DMS114 treated with DMSO at 0.1 percent for 48 hours (cell line): ENCODE measurements at regions not wholly inside any gene's neighbourhood (a gene's known extent, or its start where the extent isn't known, plus 50 kb on each side); places are given as distances from the start of the nearest gene placed in this dataset.
"Not testable (repeated sequence)": the region's sequence is repeated elsewhere in the genome, so short reads cannot be mapped to it uniquely, and the experiment has no call there.

Experiments
- DNase-seq: peaks from one replicate; lab custom pipeline; 2025; ENCODE audit not compliant: unreplicated experiment; lab: John Stamatoyannopoulos, UW

GRCh38 chr6:144746902-144747469 lies 461.9 kb downstream of the UTRN start:
- no peak for DNase-seq

GRCh38 chr6:144749263-144749662 lies 464.1 kb downstream of the UTRN start:
- no peak for DNase-seq

DNA sequence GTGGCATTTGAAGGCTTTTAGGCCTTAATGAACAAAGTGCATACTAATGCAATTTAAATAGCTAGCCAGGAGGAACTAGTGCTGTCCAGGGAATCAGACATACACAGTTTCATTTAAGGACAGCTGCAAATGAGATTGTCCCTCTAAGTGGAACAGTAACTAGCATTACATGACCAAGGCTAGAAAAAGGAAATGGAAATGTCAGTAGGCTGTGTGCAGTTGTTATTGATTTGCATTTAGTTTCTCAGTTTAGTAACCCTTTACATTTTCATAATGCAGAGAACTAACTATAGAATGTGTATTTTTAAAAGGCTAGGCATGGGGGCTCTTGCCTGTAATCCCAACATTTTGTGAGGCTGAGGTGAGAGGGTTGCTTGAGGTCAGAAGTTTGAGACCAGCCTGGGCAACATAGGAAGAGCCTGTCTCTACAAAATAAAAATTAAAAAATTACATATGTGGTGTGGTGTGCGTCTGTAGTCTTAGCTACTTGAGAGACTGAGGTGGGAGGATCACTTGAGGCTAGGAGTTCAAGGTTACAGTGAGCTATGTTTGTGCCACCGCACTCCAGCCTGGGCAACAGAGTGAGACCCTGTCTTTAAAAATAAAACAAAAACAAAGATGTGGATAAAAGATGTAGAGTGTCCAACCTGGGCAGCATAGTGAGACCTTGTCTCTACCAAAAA lies 468.0 kb downstream of the UTRN start:
- no peak for DNase-seq

DNA sequence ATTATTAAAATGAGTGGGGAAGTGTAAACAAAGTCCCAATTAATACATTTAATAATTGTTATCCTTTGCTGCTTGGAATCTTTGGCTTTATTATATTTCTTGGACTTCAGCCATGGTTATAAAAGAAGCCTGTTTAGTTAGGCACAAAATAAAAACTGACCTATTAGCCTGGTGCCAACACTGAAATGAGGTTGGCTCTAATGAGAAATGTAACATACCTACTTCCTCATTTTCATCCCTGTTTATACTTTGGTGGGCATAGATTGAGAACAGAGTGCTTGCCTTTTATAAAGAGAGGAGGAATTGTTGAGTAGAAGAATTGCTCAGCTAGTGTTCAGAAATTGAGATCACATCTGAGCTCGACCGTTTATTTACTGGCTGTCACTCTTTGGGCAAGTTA lies 471.3 kb downstream of the UTRN start:
- no peak for DNase-seq

DNA sequence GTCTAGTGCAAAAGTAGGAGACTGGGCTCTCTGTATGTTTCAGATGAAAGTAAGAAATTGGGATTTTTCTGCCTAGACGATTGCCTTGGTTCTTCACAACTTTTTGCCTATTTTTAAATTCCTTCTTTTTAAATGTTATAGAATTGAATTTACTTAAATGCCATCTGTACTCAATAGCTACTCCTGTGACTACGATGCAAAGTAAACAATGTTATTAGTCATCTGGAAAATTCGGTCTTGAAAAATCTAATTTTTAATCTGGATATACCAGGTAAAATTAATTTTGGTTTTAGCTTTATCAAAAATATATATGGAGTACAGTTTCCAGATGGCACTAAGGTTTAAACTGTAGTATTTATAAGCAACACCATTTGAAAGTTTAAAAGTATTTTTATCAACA lies 472.2 kb downstream of the UTRN start:
- DNase-seq = no peak

GRCh38 chr6:144757730-144758129 lies 472.6 kb downstream of the UTRN start:
- no peak for DNase-seq

DNA sequence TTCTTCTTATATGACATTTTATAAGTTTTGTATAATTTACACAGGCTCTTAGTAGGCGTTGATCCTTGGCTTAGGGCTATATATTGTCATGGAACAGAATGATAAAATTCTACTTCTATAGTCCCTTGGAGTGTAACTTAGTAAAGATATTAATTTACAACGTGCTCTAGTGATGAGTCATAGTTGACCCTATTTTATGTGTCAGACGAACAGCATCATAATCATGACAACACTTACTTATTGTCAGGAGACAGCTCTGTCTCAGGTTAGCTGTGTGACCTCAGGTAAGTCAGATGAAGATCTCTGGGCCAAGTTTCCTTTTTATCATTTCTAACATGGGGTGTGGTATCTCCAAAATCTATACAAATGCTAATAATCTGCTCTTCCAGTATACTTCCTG lies 473.5 kb downstream of the UTRN start:
- DNase-seq = no peak

GRCh38 chr6:144762469-144762868 lies 477.3 kb downstream of the UTRN start:
- no peak for DNase-seq

DNA sequence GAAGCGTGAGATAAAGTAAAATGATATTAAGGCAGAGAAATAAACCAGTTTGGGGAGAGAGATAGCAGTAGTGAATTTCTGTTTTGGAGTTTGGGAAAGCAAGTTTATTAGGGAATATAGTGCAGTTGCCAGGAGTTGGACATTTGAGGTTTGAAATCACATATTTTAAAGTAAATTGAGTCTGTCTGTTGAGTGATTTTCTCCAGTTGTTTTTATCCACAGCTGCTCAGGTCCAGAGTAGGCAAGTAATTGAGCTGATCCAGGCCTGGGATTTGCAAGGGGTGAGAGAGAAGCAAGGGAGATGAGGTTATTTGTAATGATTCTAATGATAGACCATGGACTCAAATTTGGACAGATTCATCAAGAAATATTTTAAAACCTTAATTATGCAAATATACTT lies 481.9 kb downstream of the UTRN start:
- no peak for DNase-seq

DNA sequence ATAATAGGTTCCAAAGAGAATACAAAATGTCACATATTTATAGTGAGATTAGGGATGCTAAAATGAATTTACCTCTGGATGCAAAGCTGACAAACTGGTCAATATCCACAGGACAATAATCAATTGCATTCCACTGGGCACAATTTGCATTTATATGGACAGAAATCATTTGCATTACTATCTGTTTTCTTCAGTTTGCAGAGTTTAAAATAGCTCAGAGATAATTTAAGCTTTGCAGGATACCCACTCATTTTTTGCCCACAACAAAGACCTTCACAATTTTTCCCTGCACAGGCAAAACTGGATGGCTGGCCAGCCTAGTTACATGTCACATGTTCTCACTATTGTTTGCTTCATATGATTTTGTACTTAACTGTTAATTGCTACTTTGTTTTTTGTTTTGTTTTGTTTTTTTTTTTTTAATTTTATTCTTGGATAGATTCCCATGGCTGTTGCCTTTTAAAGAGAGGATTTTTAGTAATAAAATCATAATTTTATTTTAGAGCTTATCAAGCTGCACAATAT lies 483.5 kb downstream of the UTRN start:
- no peak for DNase-seq

DNA sequence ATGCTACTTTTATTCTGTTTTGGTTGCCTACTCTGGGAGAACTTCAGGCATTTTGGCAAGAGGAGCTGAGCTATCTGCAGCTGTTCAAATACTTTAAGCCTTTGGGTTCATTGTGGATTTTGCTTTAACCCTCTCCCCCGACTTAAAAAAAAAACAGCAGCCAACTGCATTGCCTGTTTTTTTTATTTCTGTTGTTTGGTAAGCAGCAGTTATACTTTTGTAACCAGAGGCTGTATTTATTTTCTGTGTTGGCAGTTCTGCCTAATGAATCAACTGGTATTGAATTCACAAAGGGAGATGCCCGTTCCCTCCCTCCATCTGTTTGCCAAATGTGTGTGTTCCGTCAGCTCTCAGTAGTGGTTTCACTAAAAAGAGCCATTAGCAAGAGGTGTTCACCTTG lies 484.0 kb downstream of the UTRN start:
- no peak for DNase-seq

DNA sequence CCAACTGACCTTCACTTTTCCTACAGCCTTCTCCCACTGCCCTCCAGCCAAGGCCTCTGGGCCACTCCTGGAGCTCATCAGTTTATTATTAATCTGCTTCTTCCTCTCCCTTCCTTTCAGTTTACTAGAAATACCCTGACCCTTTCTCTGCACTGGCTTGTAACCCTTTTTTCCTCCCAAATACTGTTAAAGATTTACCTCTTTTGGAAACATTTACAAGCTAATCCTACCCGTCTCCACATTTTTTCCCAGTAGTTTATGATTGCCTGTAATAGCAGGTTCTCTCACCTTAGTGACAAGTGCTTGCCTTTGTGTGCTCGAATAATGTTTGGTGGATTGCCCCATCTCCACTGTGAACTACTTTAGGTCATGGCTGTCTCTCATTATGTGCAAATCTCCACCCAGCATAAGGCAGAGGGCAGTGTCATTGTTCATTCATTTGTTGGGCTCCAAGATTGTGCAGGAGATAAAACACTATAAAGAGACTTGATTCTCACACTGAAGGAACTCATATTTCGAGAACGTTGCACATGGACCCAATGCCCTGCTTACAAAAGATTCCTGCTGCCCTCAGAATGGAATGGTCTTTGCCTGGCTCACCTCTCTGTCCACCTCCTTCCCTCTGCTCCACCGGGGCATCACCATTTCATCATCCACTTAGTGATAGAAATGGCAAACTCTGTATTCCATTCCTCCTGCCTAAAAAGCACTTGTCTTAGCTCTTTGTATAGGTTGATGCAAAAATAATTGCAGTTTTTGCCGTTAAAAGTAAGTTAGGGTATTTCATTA lies 491.1 kb downstream of the UTRN start:
- DNase-seq = no peak

DNA sequence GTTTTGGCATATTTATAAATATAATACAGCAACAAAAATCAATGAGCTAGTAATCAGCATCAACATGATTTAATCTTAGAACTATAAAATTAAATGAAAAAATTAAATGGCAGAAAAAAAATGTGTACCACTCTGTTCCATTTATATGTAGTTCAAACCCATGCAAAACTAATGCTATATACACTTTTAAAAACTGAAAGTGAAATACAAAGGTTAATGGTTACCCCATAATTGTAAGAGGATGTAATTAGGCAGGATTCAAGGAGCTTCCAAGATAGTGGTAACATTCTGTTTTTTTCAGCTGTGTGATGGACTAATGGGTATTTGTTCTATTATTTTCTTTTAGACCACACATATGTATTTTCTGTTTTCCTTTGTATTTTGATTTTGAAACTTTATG lies 492.1 kb downstream of the UTRN start:
- no peak for DNase-seq

- DNase-seq = no peak
These were observed 492.9 kb downstream of the UTRN start for GRCh38 chr6:144778056-144778455.

DNA sequence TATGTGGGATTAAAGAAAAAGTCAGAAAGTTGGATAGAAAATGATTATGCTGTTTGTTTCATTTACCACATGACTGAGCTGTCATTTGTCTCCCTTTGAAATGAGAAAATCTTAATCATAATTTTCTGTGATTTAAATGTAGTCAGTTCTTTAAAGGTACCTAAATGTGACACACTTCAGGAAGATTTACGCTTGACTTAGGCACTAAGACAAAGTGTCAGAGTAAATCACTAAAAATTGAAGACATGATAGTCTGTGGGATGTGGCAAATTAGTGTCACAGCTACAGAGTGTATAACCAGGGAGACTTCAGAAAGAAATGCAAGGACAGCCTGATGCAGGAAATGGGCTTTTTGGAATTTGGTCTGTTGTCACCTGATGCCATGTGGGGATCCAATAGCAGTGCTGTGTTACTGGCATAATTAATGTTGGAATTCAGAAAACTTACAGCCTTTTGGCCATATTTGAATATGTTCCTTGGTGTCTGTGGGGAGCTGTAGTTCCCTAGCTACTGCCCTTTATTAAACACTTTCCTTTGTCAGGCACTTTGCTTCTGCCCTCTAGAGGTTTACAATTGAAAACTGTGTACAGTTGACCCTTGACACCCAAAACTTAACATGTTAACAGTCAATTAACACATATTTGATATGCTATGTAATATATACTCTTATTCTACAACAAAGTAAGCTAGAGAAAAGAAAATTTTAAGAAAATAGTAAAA lies 493.8 kb downstream of the UTRN start:
- DNase-seq = no peak

GRCh38 chr6:144781836-144782235 lies 496.7 kb downstream of the UTRN start:
- no peak for DNase-seq

DNA sequence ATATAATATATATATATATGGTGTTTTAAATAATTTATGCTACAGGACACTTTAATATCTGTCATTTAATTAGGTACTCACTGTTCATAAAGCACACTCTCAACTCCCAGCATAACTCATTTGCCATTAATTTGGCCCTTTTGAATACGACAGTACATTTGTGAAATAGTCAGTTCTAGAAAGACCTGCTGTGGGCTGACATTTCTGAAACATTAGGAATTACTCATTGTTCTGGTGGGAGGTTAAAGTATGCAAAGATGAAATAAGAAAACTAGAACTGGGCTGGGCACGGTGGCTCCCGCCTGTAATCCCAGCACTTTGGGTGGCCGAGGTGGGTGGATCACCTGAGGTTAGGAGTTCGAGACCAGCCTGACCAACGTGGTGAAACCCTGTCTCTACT lies 497.5 kb downstream of the UTRN start:
- DNase-seq = no peak

- no peak for DNase-seq
These were observed 499.9 kb downstream of the UTRN start for GRCh38 chr6:144785056-144785455.

- no peak for DNase-seq
These were observed 501.7 kb downstream of the UTRN start for GRCh38 chr6:144786825-144787224.

DNA sequence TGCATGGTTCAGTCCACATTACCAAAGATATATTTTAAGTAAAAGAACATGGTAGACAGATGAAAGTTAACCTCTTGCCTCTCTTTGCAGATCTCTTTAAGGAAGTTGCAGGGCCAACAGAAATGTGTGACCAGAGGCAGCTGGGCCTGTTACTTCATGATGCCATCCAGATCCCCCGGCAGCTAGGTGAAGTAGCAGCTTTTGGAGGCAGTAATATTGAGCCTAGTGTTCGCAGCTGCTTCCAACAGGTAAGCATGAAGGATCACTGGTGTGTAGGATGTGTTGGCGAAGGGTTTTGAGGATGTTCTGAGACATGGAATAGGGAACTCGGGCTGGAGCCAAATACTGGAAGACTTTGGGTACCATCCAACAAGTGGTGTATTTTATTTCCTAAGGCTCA lies 508.6 kb downstream of the UTRN start:
- no peak for DNase-seq

DNA sequence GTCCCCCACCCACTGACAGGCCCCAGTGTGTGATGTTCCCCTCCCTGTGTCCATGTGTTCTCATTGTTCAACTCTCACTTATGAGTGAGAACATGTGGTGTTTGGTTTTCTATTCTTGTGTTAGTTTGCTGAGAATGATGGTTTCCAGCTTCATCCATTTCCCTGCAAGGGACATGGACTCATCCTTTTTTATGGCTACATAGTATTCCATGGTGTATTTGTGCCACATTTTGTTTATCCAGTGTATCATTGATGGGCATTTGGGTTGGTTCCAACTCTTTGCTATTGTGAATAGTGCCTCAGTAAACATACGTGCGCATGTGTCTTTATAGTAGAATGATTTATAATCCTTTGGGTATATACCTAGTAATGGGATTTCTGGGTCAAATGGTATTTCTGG lies 509.9 kb downstream of the UTRN start:
- DNase-seq = not testable (repeated sequence)

- no peak for DNase-seq
These were observed 510.9 kb downstream of the UTRN start for GRCh38 chr6:144796070-144796469.
